ENCODE measurements at regions not wholly inside any gene's neighbourhood (a gene's known extent, or its start where the extent isn't known, plus 50 kb on each side); places are given as distances from the start of the nearest gene placed in this dataset.

DNA sequence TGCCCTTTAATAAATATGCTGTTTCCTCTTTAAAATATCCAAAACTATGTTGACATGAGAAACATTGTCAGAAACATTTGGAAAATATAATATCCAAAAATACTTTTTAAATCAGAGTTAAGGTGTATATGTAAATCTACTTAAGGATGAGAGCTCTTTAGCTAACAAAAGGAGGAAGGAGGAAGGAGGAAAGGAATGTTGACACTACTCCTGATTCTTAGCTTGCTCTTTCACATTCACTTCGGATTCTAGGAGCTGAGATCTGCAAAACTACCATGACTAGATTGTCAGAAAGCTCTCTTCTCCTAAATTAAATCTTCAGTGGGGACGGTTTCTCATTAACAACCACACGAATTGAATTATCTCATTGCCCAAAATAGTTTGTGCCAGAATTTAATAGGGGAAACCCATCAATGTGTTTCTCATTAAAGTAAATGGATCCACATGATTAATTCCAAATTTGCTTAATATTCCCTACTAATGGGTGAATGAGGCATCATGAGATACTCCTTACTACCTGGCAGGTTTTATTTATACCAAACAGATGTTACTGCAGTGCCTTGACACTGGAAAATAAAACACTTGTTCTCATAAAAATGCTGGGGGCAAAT, 509.1 kb downstream of the MBD2 start:
- TF ChIP-seq CTCF (IDR thresholded peaks at IDR 0.05) (no peak), POLR2A (IDR thresholded peaks at IDR 0.05) (no peak), POLR2AphosphoS5 (IDR thresholded peaks at IDR 0.05) (no peak), EP300 (IDR thresholded peaks at IDR 0.05) (no peak)
